ENCODE measurements at regions not wholly inside any gene's neighbourhood (a gene's known extent, or its start where the extent isn't known, plus 50 kb on each side); places are given as distances from the start of the nearest gene placed in this dataset.

GRCh38 chr6:48036316-48036715, 74.7 kb downstream of the PTCHD4 start:
- Histone ChIP-seq H3K36me3 (replicated peaks in 1 of 2; ENCODE audit: control insufficient read depth in 2 of 2, insufficient read depth in 2 of 2, low read length in 2 of 2) (no peaks in the 10 kb centered on the region), H2BK5ac (ENCODE audit: low read length) (no peak overlapping the region), H3K79me1 (ENCODE audit: low read depth, low read length) (no peaks in the 10 kb centered on the region), H3K23ac (ENCODE audit: low read depth, low read length, poor library complexity) (no peak overlapping the region), H2AK5ac (ENCODE audit: low read depth, low read length) (no peak overlapping the region), H2BK15ac (ENCODE audit: low read length) (no peak overlapping the region), H3K27ac (replicated peaks; ENCODE audit: low read length) (no peak overlapping the region), H3K27me3 (ENCODE audit: control insufficient read depth in 3 of 3, insufficient read depth in 3 of 3, low read depth in 1 of 3, low read length in 3 of 3) (no peaks in the 10 kb centered on the region), H4K8ac (ENCODE audit: low read depth, low read length) (no peak overlapping the region), H3K9me3 (replicated peaks in 1 of 2; ENCODE audit: control insufficient read depth in 2 of 2, insufficient read depth in 1 of 2, low read depth in 1 of 2, low read length in 2 of 2) (no peaks in the 10 kb centered on the region), H3K14ac (ENCODE audit: low read length) (no peak overlapping the region), H3K4me1 (ENCODE audit: control insufficient read depth in 2 of 2, insufficient read depth in 1 of 2, low read depth in 1 of 2, low read length in 2 of 2) (no peaks in the 10 kb centered on the region), H3K4me3 (ENCODE audit: low read length in 2 of 2) (no peak overlapping the region), H4K91ac (ENCODE audit: low read depth, low read length, poor library complexity) (no peak overlapping the region), H3K18ac (ENCODE audit: low read length) (no peak overlapping the region), H2BK120ac (ENCODE audit: low read depth, low read length) (no peak overlapping the region), H3K9ac (ENCODE audit: low read depth, low read length, poor library complexity) (no peak overlapping the region), H3K4me2 (ENCODE audit: insufficient read depth, low read length, poor library complexity, severe bottlenecking) (no peak overlapping the region), H2BK12ac (ENCODE audit: low read length) (no peak overlapping the region), H3K4ac (ENCODE audit: low read length) (no peak overlapping the region), H2AFZ (ENCODE audit: low read length) (no peak overlapping the region)
- DNase-seq (ENCODE audit: low spot score) = no peak
- WGBS, 2 donors (ENCODE audit: extremely low coverage in 2 of 2, insufficient read length in 2 of 2, insufficient replicate concordance in 1 of 2) = no CpG with 5 or more reads among the region's 1 CpG

GRCh38 chr6:48032151-48032550, 78.8 kb downstream of the PTCHD4 start:
- DNase-seq (ENCODE audit: low spot score) = no peak
- WGBS, 2 donors (ENCODE audit: extremely low coverage in 2 of 2, insufficient read length in 2 of 2, insufficient replicate concordance in 1 of 2) = no CpG with 5 or more reads among the region's 5 CpGs
- H2BK15ac ChIP-seq (ENCODE audit: low read length) = no peak overlapping the region
- no peak overlapping the region for H2BK12ac ChIP-seq (ENCODE audit: low read length)
- H2BK120ac ChIP-seq (ENCODE audit: low read depth, low read length) = no peak overlapping the region
- H3K23ac ChIP-seq (ENCODE audit: low read depth, low read length, poor library complexity) = no peak overlapping the region
- no peak overlapping the region for H4K91ac ChIP-seq (ENCODE audit: low read depth, low read length, poor library complexity)
- H3K9ac ChIP-seq (ENCODE audit: low read depth, low read length, poor library complexity) = no peak overlapping the region
- H3K14ac ChIP-seq (ENCODE audit: low read length) = no peak overlapping the region
- no peak overlapping the region for H2AFZ ChIP-seq (ENCODE audit: low read length)
- H2AK5ac ChIP-seq (ENCODE audit: low read depth, low read length) = no peak overlapping the region
- H3K27me3 ChIP-seq (ENCODE audit: control insufficient read depth in 3 of 3, insufficient read depth in 3 of 3, low read depth in 1 of 3, low read length in 3 of 3) = no peaks in the 10 kb centered on the region
- H3K18ac ChIP-seq (ENCODE audit: low read length) = no peak overlapping the region
- H3K4me3 ChIP-seq (ENCODE audit: low read length in 2 of 2) = no peak overlapping the region
- H4K8ac ChIP-seq (ENCODE audit: low read depth, low read length) = no peak overlapping the region
- H3K9me3 ChIP-seq (replicated peaks in 1 of 2; ENCODE audit: control insufficient read depth in 2 of 2, insufficient read depth in 1 of 2, low read depth in 1 of 2, low read length in 2 of 2) = no peaks in the 10 kb centered on the region
- H3K4me1 ChIP-seq (ENCODE audit: control insufficient read depth in 2 of 2, insufficient read depth in 1 of 2, low read depth in 1 of 2, low read length in 2 of 2) = no peaks in the 10 kb centered on the region
- no peaks in the 10 kb centered on the region for H3K36me3 ChIP-seq (replicated peaks in 1 of 2; ENCODE audit: control insufficient read depth in 2 of 2, insufficient read depth in 2 of 2, low read length in 2 of 2)
- H3K4me2 ChIP-seq (ENCODE audit: insufficient read depth, low read length, poor library complexity, severe bottlenecking) = no peak overlapping the region
- H2BK5ac ChIP-seq (ENCODE audit: low read length) = no peak overlapping the region
- no peaks in the 10 kb centered on the region for H3K79me1 ChIP-seq (ENCODE audit: low read depth, low read length)
- no peak overlapping the region for H3K4ac ChIP-seq (ENCODE audit: low read length)
- no peak overlapping the region for H3K27ac ChIP-seq (replicated peaks; ENCODE audit: low read length)

GRCh38 chr6:48031711-48032110, 79.3 kb downstream of the PTCHD4 start:
- Histone ChIP-seq H2AFZ (ENCODE audit: low read length) (no peak overlapping the region), H3K9me3 (replicated peaks in 1 of 2; ENCODE audit: control insufficient read depth in 2 of 2, insufficient read depth in 1 of 2, low read depth in 1 of 2, low read length in 2 of 2) (no peaks in the 10 kb centered on the region), H3K27me3 (ENCODE audit: control insufficient read depth in 3 of 3, insufficient read depth in 3 of 3, low read depth in 1 of 3, low read length in 3 of 3) (no peaks in the 10 kb centered on the region), H3K14ac (ENCODE audit: low read length) (no peak overlapping the region), H3K79me1 (ENCODE audit: low read depth, low read length) (no peaks in the 10 kb centered on the region), H4K8ac (ENCODE audit: low read depth, low read length) (no peak overlapping the region), H2BK15ac (ENCODE audit: low read length) (no peak overlapping the region), H3K4me3 (ENCODE audit: low read length in 2 of 2) (no peak overlapping the region), H3K4me1 (ENCODE audit: control insufficient read depth in 2 of 2, insufficient read depth in 1 of 2, low read depth in 1 of 2, low read length in 2 of 2) (no peaks in the 10 kb centered on the region), H3K4ac (ENCODE audit: low read length) (no peak overlapping the region), H4K91ac (ENCODE audit: low read depth, low read length, poor library complexity) (no peak overlapping the region), H2BK5ac (ENCODE audit: low read length) (no peak overlapping the region), H2BK12ac (ENCODE audit: low read length) (no peak overlapping the region), H2AK5ac (ENCODE audit: low read depth, low read length) (no peak overlapping the region), H3K36me3 (replicated peaks in 1 of 2; ENCODE audit: control insufficient read depth in 2 of 2, insufficient read depth in 2 of 2, low read length in 2 of 2) (no peaks in the 10 kb centered on the region), H3K23ac (ENCODE audit: low read depth, low read length, poor library complexity) (no peak overlapping the region), H3K4me2 (ENCODE audit: insufficient read depth, low read length, poor library complexity, severe bottlenecking) (no peak overlapping the region), H3K27ac (replicated peaks; ENCODE audit: low read length) (no peak overlapping the region), H3K9ac (ENCODE audit: low read depth, low read length, poor library complexity) (no peak overlapping the region), H2BK120ac (ENCODE audit: low read depth, low read length) (no peak overlapping the region), H3K18ac (ENCODE audit: low read length) (no peak overlapping the region)
- no CpG with 5 or more reads among the region's 2 CpGs for WGBS, 2 donors (ENCODE audit: extremely low coverage in 2 of 2, insufficient read length in 2 of 2, insufficient replicate concordance in 1 of 2)
- DNase-seq (ENCODE audit: low spot score) = no peak

- Histone ChIP-seq H3K18ac (ENCODE audit: low read length) (no peak overlapping the region), H4K8ac (ENCODE audit: low read depth, low read length) (no peak overlapping the region), H3K9me3 (replicated peaks in 1 of 2; ENCODE audit: control insufficient read depth in 2 of 2, insufficient read depth in 1 of 2, low read depth in 1 of 2, low read length in 2 of 2) (no peaks in the 10 kb centered on the region), H2BK15ac (ENCODE audit: low read length) (no peak overlapping the region), H3K14ac (ENCODE audit: low read length) (no peak overlapping the region), H2BK120ac (ENCODE audit: low read depth, low read length) (no peak overlapping the region), H2BK12ac (ENCODE audit: low read length) (no peak overlapping the region), H3K27ac (replicated peaks; ENCODE audit: low read length) (no peak overlapping the region), H2AFZ (ENCODE audit: low read length) (no peak overlapping the region), H3K4me3 (ENCODE audit: low read length in 2 of 2) (no peak overlapping the region), H3K23ac (ENCODE audit: low read depth, low read length, poor library complexity) (no peak overlapping the region), H3K27me3 (ENCODE audit: control insufficient read depth in 3 of 3, insufficient read depth in 3 of 3, low read depth in 1 of 3, low read length in 3 of 3) (no peaks in the 10 kb centered on the region), H3K9ac (ENCODE audit: low read depth, low read length, poor library complexity) (no peak overlapping the region), H2AK5ac (ENCODE audit: low read depth, low read length) (no peak overlapping the region), H3K4me1 (ENCODE audit: control insufficient read depth in 2 of 2, insufficient read depth in 1 of 2, low read depth in 1 of 2, low read length in 2 of 2) (peaks cover 0 to 2% of the 10 kb centered on the region in 2 donors), H3K79me1 (ENCODE audit: low read depth, low read length) (no peaks in the 10 kb centered on the region), H3K4me2 (ENCODE audit: insufficient read depth, low read length, poor library complexity, severe bottlenecking) (no peak overlapping the region), H2BK5ac (ENCODE audit: low read length) (no peak overlapping the region), H3K36me3 (replicated peaks in 1 of 2; ENCODE audit: control insufficient read depth in 2 of 2, insufficient read depth in 2 of 2, low read length in 2 of 2) (no peaks in the 10 kb centered on the region), H3K4ac (ENCODE audit: low read length) (no peak overlapping the region), H4K91ac (ENCODE audit: low read depth, low read length, poor library complexity) (no peak overlapping the region)
- WGBS, 2 donors (ENCODE audit: extremely low coverage in 2 of 2, insufficient read length in 2 of 2, insufficient replicate concordance in 1 of 2) = no CpG with 5 or more reads among the region's 8 CpGs
- DNase-seq (ENCODE audit: low spot score) = no peak
Measured at GRCh38 chr6:48027704-48028435, 83.1 kb downstream of the PTCHD4 start.
